KMS-11 (cell line): ENCODE measurements at regions not wholly inside any gene's neighbourhood (a gene's known extent, or its start where the extent isn't known, plus 50 kb on each side); places are given as distances from the start of the nearest gene placed in this dataset.

Experiments
- H2AFZ ChIP-seq: fragments of 200-600 bp; sonication (generic); 2 replicates; pipeline ENCODE4 v1.6.1; 2016; ENCODE audit warnings: antibody characterized with exemption, mixed run types, low read depth
- H3K27ac ChIP-seq: fragments of 200-600 bp; sonication (generic); 2 replicates; pipeline ENCODE4 v1.6.1; 2016; ENCODE audit warnings: mild to moderate bottlenecking, mixed run types
- H3K27me3 ChIP-seq: fragments of 200-600 bp; sonication (generic); 2 replicates; pipeline ENCODE4 v1.6.1; 2017; ENCODE audit warnings: mild to moderate bottlenecking, low read depth, mixed run types, moderate library complexity; ENCODE audit not compliant: insufficient read depth
- H3K36me3 ChIP-seq: fragments of 200-600 bp; sonication (generic); 2 replicates; pipeline ENCODE4 v1.6.1; 2017; ENCODE audit warnings: mild to moderate bottlenecking, mixed run types; ENCODE audit not compliant: insufficient read depth
- H3K4me1 ChIP-seq: fragments of 200-600 bp; sonication (generic); 2 replicates; pipeline ENCODE4 v1.6.1; 2016; ENCODE audit warnings: mild to moderate bottlenecking, low read depth, mixed run types; ENCODE audit not compliant: poor library complexity, severe bottlenecking
- H3K4me2 ChIP-seq: fragments of 200-600 bp; sonication (generic); 2 replicates; pipeline ENCODE4 v1.7.0; 2016; ENCODE audit warnings: mild to moderate bottlenecking, mixed run types
- H3K4me3 ChIP-seq: fragments of 200-600 bp; sonication (generic); IDR thresholded peaks from 2 replicates; pipeline ENCODE4 v1.6.1; 2017; ENCODE audit warnings: low read depth, low read length, mixed read lengths; ENCODE audit not compliant: insufficient read depth
- H3K79me2 ChIP-seq: fragments of 200-600 bp; sonication (generic); 2 replicates; pipeline ENCODE4 v1.6.1; 2016; ENCODE audit warnings: low read depth, mixed run types; ENCODE audit not compliant: insufficient read depth
- H3K9ac ChIP-seq: fragments of 200-600 bp; sonication (generic); 2 replicates; pipeline ENCODE4 v1.6.1; 2016; ENCODE audit warnings: mild to moderate bottlenecking, mixed run types
- H4K20me1 ChIP-seq: fragments of 200-600 bp; sonication (generic); 2 replicates; pipeline ENCODE4 v1.6.1; 2016; ENCODE audit warnings: mild to moderate bottlenecking, mixed run types; ENCODE audit not compliant: insufficient read depth
- CTCF ChIP-seq: fragments of 200-600 bp; sonication (generic); conservative IDR thresholded peaks from 2 replicates; pipeline ENCODE4 v1.6.1; 2017; ENCODE audit warnings: low read depth, mild to moderate bottlenecking, antibody characterized with exemption, low read length, moderate library complexity, mixed read lengths

DNA sequence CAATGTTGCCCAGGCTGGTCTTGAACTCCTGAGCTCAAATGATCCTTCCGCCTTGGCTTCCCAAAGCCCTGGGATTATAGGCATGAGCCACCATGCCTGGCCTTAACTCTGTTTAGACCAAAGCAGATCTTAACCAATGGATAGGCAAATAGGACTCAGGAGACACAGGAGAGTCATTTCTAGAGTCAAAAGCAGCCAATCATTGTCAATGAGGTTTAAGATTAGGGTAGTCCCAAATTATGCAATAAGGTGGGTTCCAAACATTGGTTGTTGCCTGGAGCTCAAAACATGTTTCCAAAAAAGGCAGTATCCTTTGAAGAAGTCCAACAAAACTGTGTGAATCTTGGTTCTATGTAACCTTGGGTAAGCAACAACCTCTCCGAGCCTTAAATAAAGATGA is 95.7 kb upstream of the JARID2 start:
- Histone ChIP-seq H2AFZ (no peak overlapping the region), H3K4me2 (no peak overlapping the region), H4K20me1 (no peaks in the 10 kb centered on the region), H3K4me1 (peaks cover 14% of the 10 kb centered on the region), H3K27ac (no peak overlapping the region), H3K79me2 (no peaks in the 10 kb centered on the region), H3K27me3 (no peaks in the 10 kb centered on the region), H3K36me3 (no peaks in the 10 kb centered on the region), H3K4me3 (no peak overlapping the region), H3K9ac (no peak overlapping the region)
- no peak for TF ChIP-seq CTCF

DNA sequence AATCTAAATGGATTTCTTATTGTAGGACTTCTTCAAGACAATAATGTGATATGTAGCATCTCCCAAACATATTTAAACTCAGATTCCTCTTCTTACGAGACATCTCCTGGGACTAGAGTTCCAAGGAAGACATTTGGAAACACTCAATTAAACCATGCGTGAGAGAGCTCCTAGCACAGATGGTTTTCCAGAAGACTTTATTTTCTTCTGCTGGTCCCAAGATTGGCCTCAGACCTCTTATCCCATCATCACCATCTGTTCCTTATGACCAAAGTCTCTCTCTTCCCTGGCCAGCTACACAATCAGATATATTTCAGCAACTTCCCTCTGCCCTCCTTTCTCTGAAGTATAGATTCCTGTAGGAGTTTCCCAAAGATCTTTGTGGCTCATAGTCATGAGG is 93.2 kb upstream of the JARID2 start:
- Histone ChIP-seq H3K79me2 (no peaks in the 10 kb centered on the region), H3K9ac (no peak overlapping the region), H3K27ac (no peak overlapping the region), H3K4me3 (no peak overlapping the region), H3K4me2 (no peak overlapping the region), H4K20me1 (no peaks in the 10 kb centered on the region), H3K4me1 (peaks cover 14% of the 10 kb centered on the region), H3K27me3 (no peaks in the 10 kb centered on the region), H3K36me3 (no peaks in the 10 kb centered on the region), H2AFZ (no peak overlapping the region)
- TF ChIP-seq CTCF: no peak

DNA sequence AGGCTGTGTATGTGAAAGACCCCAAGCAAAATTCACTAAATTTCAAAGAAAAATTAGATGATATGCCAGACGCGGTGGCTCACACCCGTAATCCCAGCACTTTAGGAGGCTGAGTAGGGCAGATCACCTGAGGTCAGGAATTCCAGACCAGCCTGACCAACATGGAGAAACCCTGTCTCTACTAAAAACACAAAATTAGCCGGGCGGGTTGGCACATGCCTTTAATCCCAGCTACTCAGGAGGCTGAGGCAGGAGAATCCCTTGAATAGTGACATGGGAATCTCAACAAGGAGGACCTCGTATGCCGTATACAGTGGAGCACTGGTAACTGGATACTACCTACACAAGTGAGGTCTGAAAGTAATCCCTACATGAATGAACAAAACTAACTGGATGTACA is 92.7 kb upstream of the JARID2 start:
- Histone ChIP-seq H3K9ac (no peak overlapping the region), H3K4me2 (no peak overlapping the region)
- TF ChIP-seq CTCF: no peak

DNA sequence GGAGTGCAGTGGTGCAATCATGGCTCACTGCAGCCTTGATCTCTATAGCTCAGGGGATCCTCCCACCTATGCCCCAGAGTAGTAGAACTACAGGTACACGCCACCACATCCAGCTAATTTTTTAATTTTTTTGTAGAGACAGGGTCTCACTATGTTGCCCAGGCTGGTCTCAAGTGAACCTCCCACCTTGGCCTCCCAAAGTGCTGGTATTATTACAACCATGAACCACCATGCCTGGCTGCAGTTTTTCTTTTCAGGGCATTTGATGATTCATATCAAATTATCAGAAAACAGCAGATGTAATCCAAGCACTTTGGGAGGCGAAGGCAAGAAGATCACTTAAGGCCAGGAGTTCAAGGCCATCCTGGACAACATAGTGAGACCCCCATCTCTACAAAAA is 88.4 kb upstream of the JARID2 start:
- no peaks in the 10 kb centered on the region for H3K27me3 ChIP-seq
- no peaks in the 10 kb centered on the region for H3K36me3 ChIP-seq
- H4K20me1 ChIP-seq: no peaks in the 10 kb centered on the region
- no peak for TF ChIP-seq CTCF
- H3K9ac ChIP-seq: no peak overlapping the region
- no peaks in the 10 kb centered on the region for H3K79me2 ChIP-seq
- no peaks in the 10 kb centered on the region for H3K4me1 ChIP-seq
- no peak overlapping the region for H3K4me2 ChIP-seq
- no peak overlapping the region for H3K4me3 ChIP-seq
- H2AFZ ChIP-seq: no peak overlapping the region
- no peak overlapping the region for H3K27ac ChIP-seq

More for the DNA sequence above, 92.7 kb upstream of the JARID2 start:
- Histone ChIP-seq H3K27me3 (no peaks in the 10 kb centered on the region), H4K20me1 (no peaks in the 10 kb centered on the region), H3K79me2 (no peaks in the 10 kb centered on the region), H3K4me1 (peaks cover 14% of the 10 kb centered on the region), H3K4me3 (no peak overlapping the region), H2AFZ (no peak overlapping the region), H3K36me3 (no peaks in the 10 kb centered on the region), H3K27ac (no peak overlapping the region)
